Fibroblast of villous mesenchyme (primary cell): ENCODE measurements at regions not wholly inside any gene's neighbourhood (a gene's known extent, or its start where the extent isn't known, plus 50 kb on each side); places are given as distances from the start of the nearest gene placed in this dataset.
A peak's percentile ranks its signal among the peaks of the same experiment; 100 is the strongest.

Experiments
- DNase-seq: peaks from one replicate; pipeline ENCODE4 v3.0.0-alpha.2; 2010; ENCODE audit warnings: low read depth
- H3K4me3 ChIP-seq: 2 replicates; pipeline ENCODE4 v1.5.1; 2011; ENCODE audit warnings: low read depth, mild to moderate bottlenecking, low read length
- CTCF ChIP-seq: IDR thresholded peaks from 2 replicates; pipeline ENCODE4 v1.5.1; 2012; ENCODE audit warnings: low read depth, mild to moderate bottlenecking, low read length; ENCODE audit not compliant: insufficient read depth

DNA sequence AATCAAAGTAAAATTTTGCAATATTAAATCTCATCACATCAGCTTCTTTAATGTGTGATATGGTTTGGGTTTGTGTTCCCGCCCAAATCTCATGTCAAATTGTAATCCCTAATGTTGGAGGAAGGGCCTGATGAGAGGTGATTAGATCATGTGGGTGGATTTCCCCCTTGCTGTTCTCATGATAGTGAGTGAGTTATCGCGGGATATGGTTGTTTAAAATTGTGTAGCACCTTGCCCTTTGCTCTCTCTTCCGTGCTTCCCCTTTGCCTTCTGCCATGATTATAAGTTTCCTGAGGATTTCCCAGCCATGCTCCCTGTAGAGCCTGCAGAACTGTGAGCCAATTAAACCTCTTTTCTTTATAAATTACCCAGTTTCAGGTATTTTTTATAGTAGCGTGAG, 131.9 kb downstream of the ZNF326 start:
- no peak overlapping the region for H3K4me3 ChIP-seq
- no peak for TF ChIP-seq CTCF
- no peak for DNase-seq

DNA sequence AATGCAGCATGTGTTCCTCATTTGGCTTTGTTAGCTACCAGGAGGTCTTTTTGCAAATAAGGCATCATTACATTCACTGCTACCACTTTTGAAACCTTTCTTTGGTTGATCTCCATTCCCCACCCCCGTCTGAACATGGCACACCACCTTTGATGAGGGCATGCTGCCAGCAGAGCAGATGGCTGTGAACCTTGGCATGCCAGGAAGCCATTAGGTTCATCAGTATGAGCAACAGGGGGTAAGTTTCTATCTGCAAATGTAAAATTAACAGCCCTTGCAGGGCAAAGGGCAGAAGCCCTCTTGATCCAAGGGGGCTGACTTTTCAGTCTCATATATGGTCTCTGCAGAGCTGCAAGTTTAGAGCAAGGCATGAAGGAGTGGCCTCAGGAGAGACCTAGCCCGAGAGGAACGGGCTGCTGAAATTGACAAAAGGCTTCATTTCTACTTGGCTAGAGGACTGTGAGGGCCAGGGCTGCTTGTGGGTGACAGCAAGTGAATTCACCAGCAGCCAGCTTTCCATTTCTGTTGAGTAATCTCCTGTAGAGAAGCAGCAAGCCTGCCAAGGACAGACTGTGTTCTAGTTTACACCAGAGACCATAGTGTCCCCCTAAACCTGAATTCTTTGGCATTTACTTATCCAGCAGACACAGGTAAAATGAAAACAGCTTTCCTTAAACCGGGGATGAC, 127.9 kb downstream of the ZNF326 start:
- H3K4me3 ChIP-seq = no peak overlapping the region
- no peak for DNase-seq
- no peak for TF ChIP-seq CTCF

- peak; percentile 69 for TF ChIP-seq CTCF
- peak; percentile 49 for DNase-seq
- H3K4me3 ChIP-seq = no peak overlapping the region
Observed at GRCh38 chr1:90114521-90115141, 119.7 kb downstream of the ZNF326 start.

DNA sequence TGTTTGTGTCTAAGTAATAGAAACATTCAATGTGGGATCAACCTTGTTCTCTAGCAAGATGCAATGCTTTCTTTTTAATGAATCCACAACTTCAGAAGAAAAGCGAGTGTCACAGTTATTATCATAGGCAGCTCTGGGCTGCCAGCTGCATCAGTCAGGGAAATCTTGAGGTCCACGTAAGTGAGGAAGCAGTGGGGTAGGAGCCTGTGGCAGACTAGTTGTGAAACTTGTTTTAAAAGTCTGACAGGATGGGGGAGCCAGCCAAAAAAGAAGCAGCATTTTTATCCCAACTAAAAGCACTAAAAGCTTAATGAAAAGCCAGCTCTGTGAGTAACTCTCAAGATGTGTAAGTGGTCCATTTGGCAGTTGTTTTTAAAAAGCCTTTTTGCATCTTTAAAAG, 113.1 kb downstream of the ZNF326 start:
- no peak for DNase-seq
- no peak overlapping the region for H3K4me3 ChIP-seq
- no peak for TF ChIP-seq CTCF

- H3K4me3 ChIP-seq = no peak overlapping the region
- no peak for TF ChIP-seq CTCF
- no peak for DNase-seq
Observed at GRCh38 chr1:90106311-90106710, 111.4 kb downstream of the ZNF326 start.

DNA sequence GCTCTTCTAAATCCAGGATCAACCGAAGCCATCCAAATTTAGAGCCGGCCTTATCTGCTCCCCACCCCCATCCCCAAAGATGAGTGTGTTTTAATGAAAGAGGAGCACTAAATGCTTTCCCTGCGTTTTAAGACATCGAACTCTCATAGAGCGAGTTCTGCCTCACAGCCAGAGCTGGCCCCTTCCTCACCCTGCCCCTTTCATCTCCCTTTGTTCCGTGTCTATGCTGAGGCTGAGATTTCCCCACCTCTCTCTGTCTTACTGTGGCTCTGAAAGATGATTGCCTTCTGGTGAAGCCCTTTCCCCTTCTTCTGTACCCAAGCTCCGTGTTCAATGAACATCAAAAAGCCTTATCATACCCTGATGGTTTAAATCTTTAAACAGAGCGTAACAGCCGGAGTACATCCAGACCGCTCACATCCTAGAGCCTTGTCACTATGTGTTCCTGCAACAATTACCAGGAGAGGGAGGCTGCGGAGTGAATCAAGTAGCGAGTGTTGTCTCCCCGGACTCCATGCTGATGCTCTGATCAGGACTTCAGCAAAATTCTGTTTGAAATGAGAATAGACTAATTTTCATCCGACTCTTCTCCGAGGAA, 110.1 kb downstream of the ZNF326 start:
- no peak overlapping the region for H3K4me3 ChIP-seq
- DNase-seq = no peak
- TF ChIP-seq CTCF = no peak
